ENCODE measurements at regions not wholly inside any gene's neighbourhood (a gene's known extent, or its start where the extent isn't known, plus 50 kb on each side); places are given as distances from the start of the nearest gene placed in this dataset.

DNA sequence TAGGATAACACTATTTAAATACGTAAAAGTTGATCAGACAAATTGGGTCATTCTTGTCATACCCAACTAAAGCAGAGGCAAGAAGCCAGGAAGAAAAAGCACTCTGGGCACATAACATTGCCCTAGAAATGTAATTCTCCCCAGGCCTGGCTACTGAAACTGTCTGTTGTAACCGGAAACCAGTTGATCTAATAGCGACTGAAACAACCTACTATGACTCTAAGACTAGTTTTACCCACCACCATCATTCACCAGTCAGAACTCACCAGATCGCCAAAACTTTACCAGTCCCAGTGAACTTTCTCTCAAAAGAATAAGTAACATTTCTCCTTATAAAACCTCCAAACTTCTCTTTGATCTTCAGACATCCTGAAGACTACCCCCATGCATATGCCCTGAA lies 99.3 kb upstream of the WWC1 start:
- no peak overlapping the region for H3K27ac Mint-ChIP-seq
- H3K9me3 Mint-ChIP-seq: peaks cover 0 to 2% (median 0%) of the 10 kb centered on the region in 9 donors
- H3K27me3 Mint-ChIP-seq: peaks cover 0 to 17% (median 2%) of the 10 kb centered on the region in 5 donors
- no peaks in the 10 kb centered on the region for H3K36me3 Mint-ChIP-seq
- H3K4me1 Mint-ChIP-seq: no peaks in the 10 kb centered on the region
- ATAC-seq (no peak), DNase-seq (no peak)
- POLR2A ChIA-PET: no interaction called here
- no peak overlapping the region for H3K4me3 Mint-ChIP-seq

DNA sequence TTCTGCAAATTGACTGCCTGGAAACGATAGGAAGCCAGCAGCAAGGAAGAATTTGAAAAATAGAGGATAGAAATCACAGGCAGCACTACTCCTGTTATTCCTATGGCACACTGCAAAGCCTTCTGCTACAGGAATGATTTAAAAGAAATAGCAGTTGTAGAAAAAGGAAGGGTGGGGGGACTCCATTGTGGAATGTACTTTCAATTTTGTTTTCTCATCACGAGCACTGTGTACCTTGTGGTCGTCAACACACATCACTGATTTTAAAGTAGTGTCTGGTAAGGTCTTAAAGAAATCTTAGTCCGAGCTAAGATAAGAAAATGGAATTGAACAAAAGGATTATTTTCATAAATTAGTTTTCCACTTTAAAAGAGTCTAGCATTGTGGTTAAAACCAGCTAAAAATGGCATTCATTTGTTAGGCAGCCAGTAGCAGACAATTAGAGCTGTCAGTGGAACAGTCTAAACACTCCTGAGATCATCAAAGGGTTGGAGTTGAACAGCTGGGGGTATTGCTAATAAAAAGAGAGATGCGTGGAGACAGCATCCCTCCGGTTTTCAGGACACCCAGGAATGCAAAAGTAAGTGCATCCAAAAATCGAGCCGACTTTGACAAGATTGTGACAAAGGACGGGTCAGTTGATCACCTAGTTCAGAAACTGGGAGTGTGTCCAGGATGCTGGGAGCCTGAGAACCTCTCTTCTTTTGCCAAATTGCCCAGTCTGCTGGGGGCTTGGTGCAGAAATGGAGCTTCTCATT lies 97.8 kb upstream of the WWC1 start:
- POLR2A ChIA-PET: no interaction called here
- Mint-ChIP-seq H3K36me3 (no peaks in the 10 kb centered on the region), H3K4me3 (no peak overlapping the region), H3K27ac (no peak overlapping the region), H3K27me3 (peaks cover 0 to 17% (median 2%) of the 10 kb centered on the region in 5 donors), H3K4me1 (no peaks in the 10 kb centered on the region), H3K9me3 (peaks cover 0 to 1% (median 0%) of the 10 kb centered on the region in 9 donors)
- ATAC-seq (no peak), DNase-seq (no peak)

DNA sequence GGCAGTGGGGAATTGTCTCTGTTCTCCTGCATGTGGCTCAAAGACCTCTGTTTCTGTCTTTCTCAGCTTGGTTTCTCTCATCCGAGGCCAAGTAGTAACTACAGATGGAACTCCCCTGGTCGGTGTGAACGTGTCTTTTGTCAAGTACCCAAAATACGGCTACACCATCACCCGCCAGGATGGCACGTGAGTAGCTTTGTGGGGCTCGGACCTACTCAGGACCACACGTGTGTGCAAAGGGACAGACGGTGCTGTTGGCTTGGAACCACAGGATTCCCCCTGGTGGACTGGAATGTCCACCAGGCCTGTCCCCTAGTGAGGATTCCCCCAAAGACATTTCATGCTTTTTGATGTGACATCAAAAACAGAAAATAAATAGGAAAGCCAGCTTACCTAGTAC lies 96.3 kb upstream of the WWC1 start:
- H3K36me3 Mint-ChIP-seq: no peaks in the 10 kb centered on the region
- POLR2A ChIA-PET: no interaction called here
- no peaks in the 10 kb centered on the region for H3K9me3 Mint-ChIP-seq
- no peak overlapping the region for H3K4me3 Mint-ChIP-seq
- ATAC-seq (no peak), DNase-seq (no peak)
- H3K27ac Mint-ChIP-seq: no peak overlapping the region
- H3K4me1 Mint-ChIP-seq: no peaks in the 10 kb centered on the region
- peaks cover 0 to 11% (median 2%) of the 10 kb centered on the region in 5 donors for H3K27me3 Mint-ChIP-seq

DNA sequence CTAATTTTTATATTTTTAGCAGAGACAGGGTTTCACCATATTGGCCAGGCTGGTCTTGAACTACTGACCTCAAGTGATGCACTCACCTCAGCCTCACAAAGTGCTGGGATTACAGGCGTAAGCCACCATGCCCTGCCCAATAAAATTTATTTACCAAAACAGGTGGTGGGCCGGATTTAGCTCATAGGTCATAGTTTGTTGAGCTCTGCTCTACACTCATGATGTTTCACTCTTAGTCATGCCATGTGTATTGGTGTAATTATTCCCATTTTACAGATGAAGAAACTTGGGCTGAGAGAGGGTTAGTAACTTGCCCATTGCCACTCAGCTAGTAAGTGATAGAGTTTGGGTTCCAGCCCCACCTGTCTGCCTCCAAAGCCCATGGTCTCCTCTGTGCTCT lies 93.1 kb upstream of the WWC1 start:
- Mint-ChIP-seq H3K27ac (no peak overlapping the region), H3K4me3 (no peak overlapping the region), H3K9me3 (no peaks in the 10 kb centered on the region), H3K36me3 (no peaks in the 10 kb centered on the region), H3K4me1 (no peaks in the 10 kb centered on the region), H3K27me3 (peaks cover 0 to 6% (median 1%) of the 10 kb centered on the region in 5 donors)
- POLR2A ChIA-PET: no interaction called here
- DNase-seq: no peak
- ATAC-seq: no peak

DNA sequence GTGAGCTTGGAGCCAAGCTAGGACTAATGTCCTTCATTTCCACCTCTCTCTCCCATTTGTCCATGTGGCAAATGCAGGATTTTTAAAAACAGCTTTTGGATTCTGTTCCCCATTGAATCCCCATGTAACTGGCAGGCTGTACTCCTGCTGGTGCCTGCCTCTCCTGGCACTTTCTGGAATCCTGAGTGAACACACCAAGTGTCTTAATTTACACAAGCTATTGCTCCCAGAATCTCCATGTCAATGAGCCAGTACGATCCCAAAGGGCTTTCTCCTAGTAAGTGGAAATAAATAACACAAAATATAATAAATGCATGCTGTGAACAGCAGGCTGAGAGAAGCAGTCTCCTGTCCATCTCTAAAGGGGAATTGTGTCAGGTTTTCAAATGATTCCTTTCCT lies 88.4 kb upstream of the WWC1 start:
- H3K36me3 Mint-ChIP-seq: no peaks in the 10 kb centered on the region
- H3K9me3 Mint-ChIP-seq: no peaks in the 10 kb centered on the region
- no peak overlapping the region for H3K4me3 Mint-ChIP-seq
- H3K4me1 Mint-ChIP-seq: no peaks in the 10 kb centered on the region
- ATAC-seq (no peak), DNase-seq (no peak)
- POLR2A ChIA-PET: no interaction called here
- no peak overlapping the region for H3K27ac Mint-ChIP-seq
- H3K27me3 Mint-ChIP-seq: peaks cover 0 to 6% (median 3%) of the 10 kb centered on the region in 5 donors

DNA sequence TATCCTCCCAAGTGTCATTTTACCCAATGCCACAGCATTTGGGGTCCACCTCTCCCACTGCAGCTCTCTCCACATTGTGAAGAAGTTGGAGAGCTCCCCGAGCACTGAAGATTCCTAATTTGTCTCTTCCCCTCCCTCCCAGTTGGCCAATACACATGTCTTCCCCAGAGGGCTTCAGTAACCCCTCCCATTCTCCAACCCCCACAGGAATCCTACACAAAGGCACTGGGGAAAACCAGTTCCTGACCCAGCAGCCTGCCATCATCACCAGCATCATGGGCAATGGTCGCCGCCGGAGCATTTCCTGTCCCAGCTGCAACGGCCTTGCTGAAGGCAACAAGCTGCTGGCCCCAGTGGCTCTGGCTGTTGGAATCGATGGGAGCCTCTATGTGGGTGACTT lies 87.3 kb upstream of the WWC1 start:
- Mint-ChIP-seq H3K4me1 (no peaks in the 10 kb centered on the region), H3K27me3 (peaks cover 0 to 8% (median 3%) of the 10 kb centered on the region in 5 donors), H3K9me3 (no peaks in the 10 kb centered on the region), H3K27ac (no peak overlapping the region), H3K4me3 (no peak overlapping the region), H3K36me3 (no peaks in the 10 kb centered on the region)
- DNase-seq (no peak), ATAC-seq (no peak)
- POLR2A ChIA-PET: no interaction called here

- Mint-ChIP-seq H3K9me3 (no peaks in the 10 kb centered on the region), H3K27me3 (peaks cover 0 to 8% (median 3%) of the 10 kb centered on the region in 5 donors), H3K36me3 (no peaks in the 10 kb centered on the region), H3K4me1 (no peaks in the 10 kb centered on the region), H3K27ac (no peak overlapping the region), H3K4me3 (no peak overlapping the region)
- POLR2A ChIA-PET: no interaction called here
- no peak for ATAC-seq
- no peak for DNase-seq
Measured at GRCh38 chr5:168207450-168208029, 83.9 kb upstream of the WWC1 start.

- no peaks in the 10 kb centered on the region for H3K9me3 Mint-ChIP-seq
- no peak for ATAC-seq
- POLR2A ChIA-PET: no interaction called here
- H3K27ac Mint-ChIP-seq: no peak overlapping the region
- H3K27me3 Mint-ChIP-seq: peaks cover 0 to 8% (median 2%) of the 10 kb centered on the region in 5 donors
- no peak overlapping the region for H3K4me3 Mint-ChIP-seq
- H3K4me1 Mint-ChIP-seq: no peaks in the 10 kb centered on the region
- no peak for DNase-seq
- no peaks in the 10 kb centered on the region for H3K36me3 Mint-ChIP-seq
Measured at GRCh38 chr5:168209244-168209995, 82.0 kb upstream of the WWC1 start.

DNA sequence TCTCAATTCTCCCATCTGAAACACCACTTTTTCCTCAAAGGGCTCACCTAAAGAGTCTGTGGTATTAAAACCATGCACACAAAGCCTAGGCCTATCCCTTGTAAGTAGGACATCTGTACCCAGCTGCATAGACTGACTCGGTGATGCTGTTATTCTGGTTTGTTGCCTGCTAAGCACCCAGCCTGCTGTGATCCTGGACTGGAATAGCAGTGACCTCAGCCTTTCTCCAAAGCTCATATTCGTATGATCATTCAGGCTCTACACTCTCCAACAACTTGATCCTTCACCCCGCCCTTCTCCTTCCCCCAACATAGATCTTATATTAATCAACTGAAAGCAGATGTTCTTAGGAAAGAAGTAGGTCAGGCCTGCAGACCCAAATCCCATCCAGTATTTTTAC lies 81.4 kb upstream of the WWC1 start:
- no peak overlapping the region for H3K27ac Mint-ChIP-seq
- H3K4me1 Mint-ChIP-seq: no peaks in the 10 kb centered on the region
- no peak for DNase-seq
- no peaks in the 10 kb centered on the region for H3K9me3 Mint-ChIP-seq
- peaks cover 0 to 8% (median 2%) of the 10 kb centered on the region in 5 donors for H3K27me3 Mint-ChIP-seq
- no peaks in the 10 kb centered on the region for H3K36me3 Mint-ChIP-seq
- ATAC-seq: no peak
- POLR2A ChIA-PET: no interaction called here
- H3K4me3 Mint-ChIP-seq: no peak overlapping the region

DNA sequence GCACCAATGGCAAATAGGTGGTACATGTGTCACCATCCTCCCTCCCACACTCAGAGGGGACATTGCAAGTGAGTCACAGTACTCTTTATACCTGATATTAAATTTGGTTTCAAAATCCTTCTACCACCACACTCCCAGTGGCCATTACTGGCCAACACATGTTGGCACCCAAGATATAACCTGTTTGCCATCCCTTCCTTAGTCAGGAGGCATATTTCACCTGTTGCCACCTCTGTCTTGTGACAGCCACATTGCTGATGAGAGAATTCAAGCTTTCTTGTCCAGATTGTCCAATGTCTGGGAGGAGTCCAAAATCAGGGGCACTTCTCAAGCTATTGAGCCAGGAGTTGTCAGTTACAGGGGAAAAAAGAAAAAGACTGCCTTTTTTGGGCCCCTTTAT lies 80.2 kb upstream of the WWC1 start:
- Mint-ChIP-seq H3K4me3 (no peak overlapping the region), H3K27me3 (peaks cover 0 to 8% (median 0%) of the 10 kb centered on the region in 5 donors), H3K9me3 (no peaks in the 10 kb centered on the region), H3K27ac (no peak overlapping the region), H3K4me1 (no peaks in the 10 kb centered on the region), H3K36me3 (no peaks in the 10 kb centered on the region)
- ATAC-seq (no peak), DNase-seq (no peak)
- POLR2A ChIA-PET: no interaction called here

DNA sequence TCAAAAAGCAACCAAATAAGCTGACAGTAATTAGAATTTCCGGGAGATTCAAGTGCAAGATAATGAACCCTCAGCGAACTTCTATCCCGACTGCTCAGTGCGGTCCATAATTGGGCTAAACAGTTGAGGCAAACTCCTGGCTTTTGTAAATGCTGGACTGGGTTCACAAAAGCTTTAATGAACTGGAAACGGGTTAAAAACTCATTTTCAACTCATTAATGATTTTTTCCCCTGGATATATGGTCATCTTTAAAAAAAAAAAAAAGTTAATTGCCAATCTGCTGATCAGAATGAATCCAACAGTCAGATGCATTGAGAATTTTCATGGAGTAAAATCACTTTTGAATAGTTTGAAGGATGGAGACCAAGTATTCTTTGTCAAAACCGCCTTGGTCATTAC lies 79.5 kb upstream of the WWC1 start:
- POLR2A ChIA-PET: no interaction called here
- no peaks in the 10 kb centered on the region for H3K36me3 Mint-ChIP-seq
- no peaks in the 10 kb centered on the region for H3K9me3 Mint-ChIP-seq
- no peak overlapping the region for H3K4me3 Mint-ChIP-seq
- no peaks in the 10 kb centered on the region for H3K4me1 Mint-ChIP-seq
- DNase-seq: no peak
- ATAC-seq: no peak
- H3K27ac Mint-ChIP-seq: no peak overlapping the region
- peaks cover 0 to 8% (median 0%) of the 10 kb centered on the region in 5 donors for H3K27me3 Mint-ChIP-seq

- DNase-seq: no peak
- Mint-ChIP-seq H3K4me1 (no peaks in the 10 kb centered on the region), H3K9me3 (no peaks in the 10 kb centered on the region), H3K27me3 (peaks cover 0 to 3% (median 0%) of the 10 kb centered on the region in 5 donors), H3K4me3 (no peak overlapping the region), H3K27ac (no peak overlapping the region), H3K36me3 (no peaks in the 10 kb centered on the region)
- POLR2A ChIA-PET: no interaction called here
- no peak for ATAC-seq
Measured at GRCh38 chr5:168214071-168214470, 77.4 kb upstream of the WWC1 start.

- no peak overlapping the region for H3K4me3 Mint-ChIP-seq
- H3K27me3 Mint-ChIP-seq: peaks cover 0 to 3% (median 0%) of the 10 kb centered on the region in 5 donors
- POLR2A ChIA-PET: no interaction called here
- ATAC-seq (no peak), DNase-seq (no peak)
- no peak overlapping the region for H3K27ac Mint-ChIP-seq
- no peaks in the 10 kb centered on the region for H3K36me3 Mint-ChIP-seq
- no peaks in the 10 kb centered on the region for H3K9me3 Mint-ChIP-seq
- H3K4me1 Mint-ChIP-seq: peaks cover 0 to under 1% (median 0%) of the 10 kb centered on the region in 4 donors
Measured at GRCh38 chr5:168214886-168215285, 76.6 kb upstream of the WWC1 start.
